GM19240 (cell line): ENCODE measurements at regions not wholly inside any gene's neighbourhood (a gene's known extent, or its start where the extent isn't known, plus 50 kb on each side); places are given as distances from the start of the nearest gene placed in this dataset.
"Not testable (repeated sequence)": the region's sequence is repeated elsewhere in the genome, so short reads cannot be mapped to it uniquely, and the experiment has no call there.

Experiments
- DNase-seq: peaks from one replicate; pipeline ENCODE4 v3.0.0; 2011; ENCODE audit warnings: low spot score; ENCODE audit not compliant: insufficient read length

DNA sequence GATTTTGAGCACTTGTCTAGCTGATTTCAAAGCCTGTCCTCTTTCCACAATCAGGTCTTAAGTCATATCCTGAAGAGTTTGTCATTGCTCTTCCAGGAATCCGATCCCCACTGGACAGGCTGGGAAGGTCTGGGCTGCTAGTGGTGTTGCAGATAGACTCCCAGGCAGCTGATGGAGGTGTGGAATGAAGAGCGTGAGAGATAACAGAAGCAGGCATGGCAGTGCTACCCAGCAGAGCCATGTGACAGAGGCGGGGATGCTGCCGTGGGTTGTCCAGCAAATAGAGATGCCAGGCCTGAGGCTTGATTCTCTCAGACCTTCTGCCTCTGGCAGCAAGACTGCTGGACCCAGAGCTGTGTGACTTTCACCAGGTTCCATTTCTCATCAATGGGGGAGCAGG, 116.5 kb upstream of the EEPD1 start:
- no peak for DNase-seq

DNA sequence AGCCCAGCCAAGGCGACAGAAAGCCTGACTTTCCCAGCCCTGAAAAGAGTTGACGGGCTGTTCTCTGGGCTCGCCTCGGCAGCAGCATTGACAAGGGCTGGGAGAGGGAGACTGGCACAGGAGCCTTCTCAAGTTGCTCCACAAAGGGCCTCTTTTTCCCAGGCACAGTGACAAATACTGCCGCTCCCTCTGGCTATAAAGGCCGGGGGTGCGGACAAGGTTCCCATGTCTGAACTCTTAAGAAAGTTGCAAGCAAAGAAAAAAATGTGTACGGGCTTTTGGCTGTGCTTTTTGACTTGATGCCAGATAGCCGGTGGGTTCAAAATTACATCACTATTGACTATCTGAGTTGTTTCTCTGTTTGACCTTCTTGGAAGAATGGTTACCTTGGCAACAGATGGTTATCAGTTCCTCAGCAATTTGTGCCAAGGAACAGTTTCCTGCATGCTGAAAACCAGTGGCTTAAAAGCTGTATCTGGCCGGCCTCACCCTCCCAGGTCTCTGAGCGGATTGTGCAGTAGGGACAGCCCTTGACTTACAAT, 115.9 kb upstream of the EEPD1 start:
- no peak for DNase-seq

DNA sequence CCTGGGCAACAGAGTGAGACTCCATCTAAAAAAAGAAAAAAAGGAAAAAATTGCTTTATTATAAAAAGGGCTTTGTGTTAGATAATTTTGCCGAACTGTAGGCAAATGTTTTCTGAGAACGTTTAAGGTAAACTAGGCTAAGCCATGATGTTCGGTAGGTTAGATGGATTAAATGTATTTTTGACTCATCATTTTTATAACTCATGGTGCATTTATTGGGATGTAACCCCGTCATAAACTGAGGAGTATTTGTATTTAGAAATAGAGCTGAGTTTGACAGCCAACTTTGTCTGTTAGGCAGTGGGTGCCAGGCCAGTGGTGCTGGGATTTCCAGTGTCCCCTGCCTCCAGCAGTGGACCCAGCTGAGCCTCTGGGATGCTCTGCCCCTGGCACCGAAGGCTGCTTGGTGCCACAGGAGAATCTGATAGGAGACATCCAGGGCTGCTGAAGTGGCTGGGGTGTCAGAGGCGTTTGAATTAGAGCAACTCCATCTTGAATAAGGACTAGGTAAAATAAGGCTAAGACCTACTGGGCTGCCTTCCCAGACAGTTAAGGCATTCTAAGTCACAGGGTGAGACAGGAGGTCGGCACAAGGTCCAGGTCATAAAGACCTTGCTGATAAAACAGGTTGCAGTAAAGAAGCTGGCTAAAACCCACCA, 114.9 kb upstream of the EEPD1 start:
- no peak for DNase-seq

DNA sequence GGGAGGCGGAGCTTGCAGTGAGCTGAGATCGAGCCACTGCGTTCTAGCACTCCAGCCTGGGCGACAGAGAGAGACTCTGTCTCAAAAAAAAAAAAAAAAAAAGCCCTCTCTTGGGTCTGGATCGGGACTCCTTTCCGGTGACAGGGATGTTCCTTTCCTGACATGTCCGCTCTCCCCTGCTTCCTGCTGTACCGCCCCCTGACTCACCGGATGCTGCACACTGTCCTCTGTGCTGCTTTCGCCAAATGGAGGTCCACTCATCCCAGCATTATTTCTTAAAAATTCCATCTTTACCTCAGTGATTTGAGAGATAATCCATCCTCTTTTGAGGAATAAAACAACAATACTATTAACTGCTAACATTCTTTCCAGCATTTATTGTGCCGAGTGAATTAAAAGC, 113.8 kb upstream of the EEPD1 start:
- DNase-seq, result no peak

- DNase-seq, result no peak
Measured at GRCh38 chr7:36039671-36040070, 113.4 kb upstream of the EEPD1 start.

DNA sequence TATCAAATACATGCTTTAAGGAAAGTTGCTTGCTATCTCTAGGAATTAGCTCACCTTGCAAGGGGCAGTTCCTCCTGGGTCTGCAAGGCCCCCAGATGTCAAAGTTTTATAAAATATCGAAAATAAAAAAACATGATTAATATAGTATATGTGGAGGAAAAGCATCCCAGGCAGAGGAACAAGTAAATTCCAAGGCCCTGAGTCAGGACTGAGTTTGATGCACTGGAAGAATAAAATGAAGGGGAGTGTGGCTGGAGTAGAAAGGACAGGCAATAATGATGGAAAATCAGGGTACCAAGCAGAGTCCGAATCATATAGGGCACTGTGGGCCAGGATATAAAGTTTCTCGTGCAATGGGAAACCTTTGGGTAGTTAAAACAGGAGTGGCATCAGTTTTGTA, 112.4 kb upstream of the EEPD1 start:
- DNase-seq, result no peak

GRCh38 chr7:36044101-36044892, 108.8 kb upstream of the EEPD1 start:
- DNase-seq, result no peak

GRCh38 chr7:36045326-36045725, 107.7 kb upstream of the EEPD1 start:
- DNase-seq, result no peak

- DNase-seq, result no peak
Measured at GRCh38 chr7:36045830-36046341, 107.2 kb upstream of the EEPD1 start.

GRCh38 chr7:36047091-36047658, 105.9 kb upstream of the EEPD1 start:
- no peak for DNase-seq

GRCh38 chr7:36048141-36048901, 104.7 kb upstream of the EEPD1 start:
- DNase-seq, result no peak

- no peak for DNase-seq
Measured at GRCh38 chr7:36048902-36049240, 104.2 kb upstream of the EEPD1 start.

GRCh38 chr7:36051501-36051900, 101.6 kb upstream of the EEPD1 start:
- DNase-seq, result no peak

DNA sequence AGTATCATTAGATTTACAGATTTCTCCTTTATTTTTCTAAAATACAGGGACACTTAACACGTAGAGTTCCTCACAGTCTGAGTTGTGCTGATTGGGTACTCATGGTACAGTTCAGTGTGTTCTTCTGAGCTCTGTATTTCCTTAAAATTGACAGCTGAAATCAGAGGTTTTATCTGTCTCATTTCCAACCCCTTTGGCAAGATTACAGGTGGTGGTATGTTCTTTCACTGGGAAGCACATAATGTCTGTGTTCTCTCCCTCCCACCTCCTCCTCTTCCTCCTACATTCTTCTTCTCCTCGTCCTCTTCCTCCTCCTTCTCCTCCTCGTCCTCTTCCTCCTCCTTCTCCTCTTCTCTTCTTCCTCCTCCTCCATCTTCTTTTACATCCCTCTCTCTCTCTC, 99.5 kb upstream of the EEPD1 start:
- DNase-seq, result no peak

DNA sequence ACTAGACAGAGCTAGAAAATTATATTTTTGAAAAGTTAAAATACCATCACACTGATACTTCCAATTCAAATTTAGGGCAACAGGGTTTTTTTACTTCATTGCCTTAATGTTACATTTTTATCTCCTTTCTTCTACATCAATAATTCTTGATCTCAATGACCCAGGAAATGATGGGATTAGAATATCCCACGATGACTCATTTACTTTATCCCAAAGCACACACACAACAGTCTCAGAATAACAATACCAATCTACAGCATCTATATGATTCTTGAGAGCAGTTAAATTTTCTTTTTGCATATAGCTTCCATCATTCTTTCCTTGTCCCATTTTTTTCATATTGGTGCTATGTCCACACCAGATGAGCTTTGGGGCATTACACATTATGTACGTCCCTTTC, 98.4 kb upstream of the EEPD1 start:
- DNase-seq, result no peak

GRCh38 chr7:36055207-36055606, 97.8 kb upstream of the EEPD1 start:
- no peak for DNase-seq

DNA sequence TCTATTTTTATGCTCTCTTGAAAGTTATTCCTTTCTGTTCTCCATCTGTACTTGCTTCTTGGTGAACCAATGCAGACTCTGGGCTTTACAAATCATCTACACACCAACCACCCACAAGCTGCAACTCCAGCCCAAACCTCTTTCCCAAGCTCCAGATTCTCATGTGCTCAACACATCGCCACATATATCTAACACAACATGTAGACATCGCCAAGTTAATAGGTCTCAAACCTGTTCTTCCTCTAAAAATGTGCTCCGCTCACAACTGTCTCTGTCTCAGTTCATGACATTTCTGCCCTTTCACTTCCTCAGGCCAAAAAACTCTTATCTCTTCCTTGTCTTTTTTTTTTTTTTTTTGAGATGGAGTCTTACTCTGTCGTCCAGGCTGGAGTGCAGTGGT, 95.7 kb upstream of the EEPD1 start:
- no peak for DNase-seq

GRCh38 chr7:36058020-36058592, 94.9 kb upstream of the EEPD1 start:
- DNase-seq, result peak; percentile 33

- not testable (repeated sequence) for DNase-seq
Measured at GRCh38 chr7:36060388-36060787, 92.7 kb upstream of the EEPD1 start.

DNA sequence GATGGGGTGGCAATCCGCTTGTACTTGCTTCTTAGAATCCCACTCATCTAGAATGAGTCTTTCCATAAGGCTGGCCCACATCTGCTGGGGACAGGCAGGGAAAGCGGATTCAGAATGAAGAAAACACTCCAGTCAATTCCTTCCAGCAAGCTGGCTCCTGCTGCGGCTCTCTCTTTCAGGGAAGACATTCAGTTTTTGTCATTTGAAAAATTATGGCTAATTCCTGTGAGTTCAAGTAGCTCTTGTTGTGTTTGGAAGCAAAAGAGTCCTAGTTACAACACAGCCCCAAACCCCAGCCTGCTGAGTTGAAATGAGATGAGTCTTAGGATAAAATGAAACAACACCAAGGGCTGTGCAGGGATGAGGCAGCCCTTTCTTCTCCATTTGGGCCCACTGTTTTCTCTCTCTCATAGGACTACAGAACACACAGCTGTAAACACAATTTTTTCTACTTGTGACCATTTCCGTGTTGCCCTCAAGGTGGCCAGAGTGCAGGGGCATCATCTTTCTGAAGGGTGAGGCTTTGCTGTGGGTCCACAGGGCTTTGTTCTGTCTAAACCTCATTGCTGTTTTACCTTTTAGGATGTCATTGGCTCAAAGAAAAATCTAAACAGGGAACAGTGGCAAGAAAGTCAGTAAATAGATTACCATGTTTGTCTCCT, 90.8 kb upstream of the EEPD1 start:
- no peak for DNase-seq

DNA sequence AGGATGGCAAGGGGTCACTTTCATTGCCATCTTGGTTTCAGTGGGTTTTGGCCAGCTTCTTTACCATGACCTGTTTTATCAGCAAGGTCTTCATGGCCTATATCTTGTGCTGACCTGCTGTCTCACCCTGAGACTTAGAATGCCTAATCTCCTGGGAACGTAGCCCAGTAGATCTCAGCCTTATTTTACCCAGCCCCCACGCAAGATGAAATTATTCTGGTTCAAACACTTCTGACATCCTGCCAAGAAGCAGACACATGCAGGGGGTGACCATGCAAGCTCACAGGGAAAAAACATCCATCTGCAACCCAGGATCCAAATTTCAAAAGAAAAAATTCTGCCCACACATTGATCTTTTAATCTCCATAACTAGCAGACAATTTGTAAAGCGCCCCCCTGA, 88.4 kb upstream of the EEPD1 start:
- no peak for DNase-seq
